Kidney epithelial cell (primary cell): ENCODE measurements at regions not wholly inside any gene's neighbourhood (a gene's known extent, or its start where the extent isn't known, plus 50 kb on each side); places are given as distances from the start of the nearest gene placed in this dataset.

ENCODE experiments used
- DNase-seq: peaks from one replicate; pipeline ENCODE4 v3.0.0-alpha.2; 2010; ENCODE audit warnings: low read depth
- H3K27me3 ChIP-seq: 2 replicates; pipeline ENCODE4 v1.6.0; 2011; ENCODE audit warnings: low read length; ENCODE audit not compliant: control insufficient read depth, insufficient read depth
- H3K36me3 ChIP-seq: 2 replicates; pipeline ENCODE4 v1.5.1; 2011; ENCODE audit warnings: low read length; ENCODE audit not compliant: control insufficient read depth, insufficient read depth
- H3K4me3 ChIP-seq: 2 replicates; pipeline ENCODE4 v1.5.1; 2011; ENCODE audit warnings: low read depth, mild to moderate bottlenecking, control low read depth, low read length
- CTCF ChIP-seq: IDR thresholded peaks from 2 replicates; pipeline ENCODE4 v1.5.1; 2011; ENCODE audit warnings: mild to moderate bottlenecking, moderate library complexity, low read length, control low read depth, inconsistent platforms; ENCODE audit not compliant: insufficient read depth, poor library complexity, severe bottlenecking

GRCh38 chr5:89083791-89084190, 200.8 kb upstream of the MEF2C start:
- H3K27me3 ChIP-seq, result no peaks in the 10 kb centered on the region
- H3K4me3 ChIP-seq, result no peak overlapping the region
- TF ChIP-seq CTCF, result no peak
- DNase-seq, result no peak
- H3K36me3 ChIP-seq, result no peaks in the 10 kb centered on the region

GRCh38 chr5:89081360-89081759, 198.4 kb upstream of the MEF2C start:
- Histone ChIP-seq H3K4me3 (no peak overlapping the region), H3K36me3 (no peaks in the 10 kb centered on the region), H3K27me3 (no peaks in the 10 kb centered on the region)
- no peak for TF ChIP-seq CTCF
- DNase-seq, result no peak

- no peak for DNase-seq
- no peak overlapping the region for H3K4me3 ChIP-seq
- H3K36me3 ChIP-seq, result no peaks in the 10 kb centered on the region
- no peak for TF ChIP-seq CTCF
- no peaks in the 10 kb centered on the region for H3K27me3 ChIP-seq
These were observed 197.6 kb upstream of the MEF2C start for GRCh38 chr5:89080467-89081116.

GRCh38 chr5:89072842-89073672, 190.1 kb upstream of the MEF2C start:
- H3K27me3 ChIP-seq, result no peaks in the 10 kb centered on the region
- no peak overlapping the region for H3K4me3 ChIP-seq
- H3K36me3 ChIP-seq, result no peaks in the 10 kb centered on the region
- no peak for DNase-seq
- TF ChIP-seq CTCF, result no peak

- no peaks in the 10 kb centered on the region for H3K36me3 ChIP-seq
- DNase-seq, result no peak
- H3K4me3 ChIP-seq, result no peak overlapping the region
- H3K27me3 ChIP-seq, result no peaks in the 10 kb centered on the region
- TF ChIP-seq CTCF, result no peak
These were observed 189.0 kb upstream of the MEF2C start for GRCh38 chr5:89071941-89072331.
